ENCODE measurements at regions not wholly inside any gene's neighbourhood (a gene's known extent, or its start where the extent isn't known, plus 50 kb on each side); places are given as distances from the start of the nearest gene placed in this dataset.

DNA sequence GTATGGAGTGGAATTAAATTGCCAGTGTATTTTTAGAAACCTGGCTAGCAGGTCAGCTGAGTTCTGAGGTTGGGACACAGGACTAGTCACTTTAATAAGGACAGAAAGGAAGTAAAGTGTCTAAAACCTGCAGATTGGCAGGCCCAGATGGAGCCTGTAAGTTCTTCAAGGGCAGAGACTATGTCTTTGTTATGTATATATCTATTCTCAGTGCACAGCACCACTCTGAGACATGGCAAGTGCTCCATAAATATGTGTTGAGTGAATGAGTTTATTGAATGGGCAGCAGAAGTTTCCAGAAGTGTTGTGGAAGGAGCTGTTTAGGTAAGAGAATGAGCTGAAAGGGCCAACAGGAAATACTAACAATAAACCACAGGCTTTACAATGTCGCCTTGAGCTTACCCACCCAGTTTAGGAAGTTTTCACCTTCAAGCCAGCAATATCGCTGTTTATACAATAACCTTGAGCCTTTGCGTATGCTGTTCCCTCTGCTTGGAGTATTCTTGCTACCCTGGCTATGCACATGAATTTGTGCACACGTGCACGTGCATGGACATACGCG lies 109.5 kb upstream of the TMPO start:
- no peak for DNase-seq

GRCh38 chr12:98406378-98406777 lies 109.0 kb upstream of the TMPO start:
- DNase-seq, result no peak

DNA sequence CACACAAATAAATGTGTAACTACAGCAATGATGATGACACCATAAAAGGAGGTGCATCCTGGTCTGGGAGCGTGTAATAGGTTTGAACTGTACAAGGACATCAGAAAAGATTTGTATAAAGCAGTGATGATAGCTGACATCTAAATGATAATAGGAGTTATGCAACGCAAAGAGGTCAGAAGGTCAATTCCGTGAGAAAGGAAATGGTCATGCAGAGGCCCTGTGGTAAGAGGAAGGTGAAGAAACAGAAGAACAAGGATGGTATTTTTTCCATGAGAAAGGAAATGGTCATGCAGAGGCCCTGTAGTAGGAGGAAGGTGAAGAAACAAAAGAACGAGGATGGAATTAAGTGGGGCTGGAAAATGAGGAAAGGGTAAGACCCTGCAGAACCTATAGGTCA lies 106.7 kb upstream of the TMPO start:
- no peak for DNase-seq

DNA sequence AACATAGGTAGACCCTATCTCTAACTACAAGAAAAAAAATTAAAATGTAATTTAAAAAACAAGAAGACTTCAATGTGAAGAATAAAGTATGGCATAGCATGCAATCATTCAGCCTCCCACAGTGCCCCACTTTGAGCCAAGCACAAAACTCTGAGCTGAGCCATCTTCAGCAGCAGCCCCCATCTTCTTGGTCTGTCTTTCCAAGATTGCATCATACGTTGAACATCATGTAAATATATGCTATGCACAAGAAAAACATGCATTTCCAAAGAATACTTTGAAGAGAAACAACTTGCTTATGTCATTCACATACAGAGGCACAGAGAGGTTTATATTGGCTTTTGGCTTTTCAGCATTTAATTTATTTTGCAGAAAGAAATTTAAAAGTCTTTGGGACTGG lies 105.8 kb upstream of the TMPO start:
- no peak for DNase-seq

GRCh38 chr12:98410356-98410755 lies 105.0 kb upstream of the TMPO start:
- no peak for DNase-seq

DNA sequence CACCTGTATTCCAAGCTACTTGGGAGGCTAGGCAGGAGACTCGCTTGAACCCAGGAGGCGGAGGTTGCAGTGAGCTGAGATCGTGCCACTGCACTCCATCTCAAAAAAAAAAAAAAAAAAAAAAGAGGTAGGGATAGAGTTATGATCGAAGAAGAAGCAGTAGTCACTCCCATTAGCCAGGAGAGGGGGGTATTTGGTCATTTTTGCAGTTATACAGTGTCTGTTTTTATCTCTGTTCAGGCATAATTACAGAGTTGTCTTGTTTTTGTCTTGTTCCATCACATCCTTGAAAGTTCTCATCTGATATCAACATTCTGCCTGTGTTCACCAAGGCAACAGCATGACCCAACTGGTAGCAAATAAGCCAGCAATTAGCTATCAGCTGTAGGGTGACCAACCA lies 98.5 kb upstream of the TMPO start:
- no peak for DNase-seq

- no peak for DNase-seq
Observed at GRCh38 chr12:98417266-98417665, 98.1 kb upstream of the TMPO start.

- DNase-seq, result no peak
Observed at GRCh38 chr12:98418357-98419075, 96.9 kb upstream of the TMPO start.

- no peak for DNase-seq
Observed at GRCh38 chr12:98419081-98419794, 96.2 kb upstream of the TMPO start.

DNA sequence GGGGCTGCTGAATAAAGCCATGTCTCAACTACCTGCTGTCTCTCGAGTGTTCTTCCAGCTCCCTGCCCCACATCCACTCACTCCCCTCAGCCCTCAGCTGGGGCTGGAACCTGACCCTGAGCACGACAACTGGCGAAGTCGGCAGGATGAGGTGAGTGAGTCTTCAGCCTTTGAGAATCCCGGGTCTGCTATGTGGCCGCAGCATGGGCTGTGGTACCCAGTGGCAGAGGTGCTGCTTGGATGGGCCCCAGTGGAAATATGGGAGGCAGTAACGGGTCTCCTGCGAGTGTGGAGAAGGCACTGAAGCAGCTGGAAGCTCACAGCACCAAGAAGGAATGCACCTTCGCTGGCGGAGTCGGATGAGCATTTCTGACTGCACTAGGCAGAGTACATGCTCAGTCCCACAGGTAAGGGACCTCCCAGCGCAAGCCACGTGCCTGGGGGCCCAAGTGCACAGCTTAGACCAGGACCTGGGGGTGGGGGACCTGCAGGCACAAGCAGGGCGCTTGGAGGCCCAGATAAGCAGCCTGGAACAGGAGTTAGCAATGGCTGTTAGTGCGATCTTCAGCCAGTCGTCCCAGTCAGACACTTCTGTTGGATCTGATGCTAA lies 95.5 kb upstream of the TMPO start:
- DNase-seq, result no peak

DNA sequence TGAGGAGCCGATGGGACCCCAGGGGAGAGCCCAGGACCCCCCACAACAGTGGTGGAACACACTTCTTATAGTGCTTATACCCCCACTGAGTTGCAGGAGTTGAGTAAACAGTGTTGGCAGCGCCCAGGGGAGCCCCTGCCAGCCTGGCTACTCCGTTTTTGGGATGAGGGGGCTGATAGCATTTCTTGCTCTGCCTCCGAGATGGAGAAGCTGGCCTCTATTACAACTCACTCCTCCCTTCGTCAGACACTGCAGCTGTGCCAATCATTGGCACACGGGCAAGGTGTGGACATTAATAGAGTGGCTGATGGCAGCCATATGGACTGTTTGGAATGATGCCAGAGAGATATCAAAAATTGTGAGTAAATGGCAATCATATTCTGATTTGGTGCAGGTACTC lies 94.9 kb upstream of the TMPO start:
- DNase-seq, result no peak

- DNase-seq, result no peak
Observed at GRCh38 chr12:98421316-98421715, 94.1 kb upstream of the TMPO start.

DNA sequence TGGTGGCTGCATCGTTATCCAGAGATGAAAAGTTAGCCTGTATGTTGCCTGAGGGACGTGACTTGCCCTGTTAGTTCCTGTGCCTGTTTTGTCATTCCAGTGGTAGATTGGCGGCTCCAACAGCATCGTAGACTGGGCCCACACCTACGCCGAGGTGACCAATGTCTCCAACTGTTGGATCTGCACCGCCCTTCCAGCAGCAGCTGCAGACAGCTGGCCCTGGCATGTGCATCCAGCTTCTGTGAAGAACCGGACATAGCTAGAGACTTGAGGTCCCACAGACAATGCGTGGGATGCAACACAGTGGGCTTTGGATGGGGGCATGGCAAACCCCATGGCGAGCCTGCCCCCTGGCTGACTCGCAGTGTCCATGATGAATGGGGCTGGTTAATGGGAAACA lies 93.0 kb upstream of the TMPO start:
- no peak for DNase-seq

- DNase-seq, result peak in 1 of 2 experiments; percentile 32
Observed at GRCh38 chr12:98422812-98423211, 92.6 kb upstream of the TMPO start.

DNA sequence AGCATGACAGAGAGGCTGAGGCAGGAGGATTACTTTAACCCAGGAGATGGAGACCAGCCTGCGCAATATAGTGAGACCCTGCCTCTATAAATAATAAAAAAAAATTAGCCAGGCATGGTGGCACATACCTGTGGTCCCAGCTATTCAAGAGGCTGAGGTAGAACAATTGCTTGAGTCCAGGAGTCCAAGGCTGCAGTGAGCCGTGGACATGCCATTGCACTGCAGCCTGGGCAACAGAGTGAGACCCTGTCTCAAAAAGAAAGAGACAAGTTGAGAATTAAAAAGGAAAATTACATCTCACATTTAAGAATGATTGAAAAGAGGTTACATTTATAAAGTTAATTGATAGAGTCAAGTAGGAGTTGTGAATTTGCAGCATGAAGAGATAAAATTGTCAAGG lies 91.4 kb upstream of the TMPO start:
- DNase-seq, result no peak

DNA sequence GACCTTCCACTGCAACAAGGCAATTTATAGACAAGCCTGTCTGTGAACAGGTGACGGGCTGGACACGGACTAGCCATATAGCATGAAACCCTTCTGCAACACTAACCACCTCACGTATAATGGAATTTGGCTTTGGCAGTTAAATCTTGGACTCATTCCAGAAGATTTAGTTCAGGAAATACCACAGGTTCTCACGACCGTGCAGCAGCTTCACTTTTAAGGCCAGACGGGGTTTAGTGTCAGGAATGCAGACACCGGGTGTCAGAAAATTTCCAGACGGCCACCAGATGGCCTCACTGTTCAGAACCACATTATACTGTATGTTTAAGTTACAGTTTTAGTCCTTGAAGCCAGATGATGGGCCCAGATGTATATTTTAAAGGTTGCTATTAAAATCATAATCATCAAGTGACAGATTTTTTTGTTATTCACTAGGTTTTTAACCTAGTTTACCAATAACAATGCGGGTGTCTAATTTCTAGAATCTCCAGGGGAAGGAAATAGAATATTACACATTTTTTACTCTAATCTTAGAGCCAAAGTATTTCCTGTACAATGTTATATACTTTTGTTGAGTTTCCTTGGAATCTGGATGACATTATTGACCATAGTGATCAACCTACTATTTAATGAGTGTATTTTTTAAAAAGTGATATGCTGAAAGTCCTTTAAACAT lies 90.5 kb upstream of the TMPO start:
- DNase-seq, result peak; percentile 39 to 59

DNA sequence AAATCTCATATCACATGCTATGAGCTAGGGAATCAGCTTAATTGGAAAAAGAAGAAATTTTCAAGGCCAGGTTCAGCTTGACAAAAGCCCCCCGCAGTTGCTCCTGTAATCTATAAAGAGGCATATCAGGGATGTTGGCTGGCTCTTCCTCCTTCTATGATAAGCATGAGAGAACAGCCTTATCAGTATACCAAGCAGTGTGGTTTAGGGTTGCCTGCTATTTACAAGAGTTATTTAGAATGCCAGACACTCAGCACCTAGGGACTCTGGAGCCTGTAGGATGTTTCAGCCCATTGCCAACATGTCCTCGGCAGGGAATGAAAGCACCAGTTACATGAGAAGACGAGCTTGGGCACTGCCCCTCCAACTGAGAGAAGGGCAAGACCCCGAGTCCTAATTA lies 89.5 kb upstream of the TMPO start:
- no peak for DNase-seq

- DNase-seq, result no peak
Observed at GRCh38 chr12:98431089-98431488, 84.3 kb upstream of the TMPO start.

DNA sequence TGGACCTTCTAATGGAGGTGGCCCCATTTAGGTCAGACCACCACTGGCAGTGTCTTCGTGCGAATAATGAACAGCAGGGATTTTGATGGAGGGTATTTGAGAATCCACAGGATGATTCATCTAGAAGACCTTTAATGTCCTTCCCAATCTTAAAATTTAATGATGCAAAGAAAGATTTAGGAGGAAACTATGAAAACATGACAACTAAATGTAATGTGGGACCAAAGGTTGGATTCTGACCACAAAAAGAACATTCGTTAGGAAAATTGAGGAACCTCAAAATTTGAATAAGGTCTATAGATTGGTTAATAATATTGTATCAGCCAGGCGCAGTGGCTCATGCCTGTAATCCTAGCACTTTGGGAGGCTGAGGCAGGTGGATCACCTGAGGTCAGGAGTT lies 78.2 kb upstream of the TMPO start:
- no peak for DNase-seq

- DNase-seq, result no peak
Observed at GRCh38 chr12:98437806-98438595, 77.4 kb upstream of the TMPO start.

DNA sequence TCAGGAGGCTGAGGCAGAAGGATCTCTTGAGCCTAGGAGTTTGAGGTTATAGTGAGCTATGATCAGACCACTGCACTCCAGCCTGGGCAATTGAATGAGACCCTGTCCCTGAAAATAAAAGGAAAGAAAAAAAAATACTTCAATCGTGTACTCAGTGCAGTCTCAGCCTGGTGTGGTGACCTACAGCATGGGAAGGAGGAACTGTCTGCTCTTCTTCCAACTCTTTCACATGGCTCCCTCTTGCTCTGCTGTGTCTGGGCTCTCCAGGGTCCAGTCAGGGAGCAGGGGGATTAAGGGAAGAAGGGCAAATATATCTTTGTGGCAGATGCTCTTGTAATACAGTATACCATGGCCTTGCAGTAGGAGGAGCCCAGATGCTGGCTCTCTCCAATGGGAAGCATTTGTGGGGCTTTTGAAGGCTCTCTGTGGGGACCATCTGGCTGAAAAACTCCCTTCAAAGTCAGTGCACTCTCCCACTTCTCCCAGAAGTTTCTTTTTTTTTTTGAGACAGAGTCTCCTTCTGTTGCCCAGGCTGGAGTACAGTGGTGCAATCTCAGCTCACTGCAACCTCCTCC lies 76.6 kb upstream of the TMPO start:
- DNase-seq, result no peak

DNA sequence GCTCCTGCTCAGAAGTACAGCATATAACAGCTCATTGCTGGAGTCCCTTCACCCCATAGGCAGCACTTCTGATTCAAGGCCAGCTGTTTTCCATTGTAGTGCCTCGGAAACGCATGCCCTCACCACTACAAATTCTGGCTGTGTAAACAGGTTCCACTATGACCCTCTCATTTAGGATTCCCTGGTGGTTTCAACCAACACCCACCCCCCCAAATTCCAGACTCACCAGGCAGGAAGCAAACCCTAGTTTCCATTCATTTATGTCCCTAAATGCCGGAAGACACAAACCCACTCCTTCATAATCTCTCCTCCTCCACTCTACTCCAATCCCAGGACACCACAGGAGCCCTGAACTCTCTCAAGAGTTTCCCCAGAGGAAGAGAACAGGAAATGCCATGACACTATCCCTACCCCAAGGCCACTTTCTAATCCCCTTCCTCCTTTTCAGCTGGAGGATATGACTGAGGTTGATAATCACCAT lies 75.9 kb upstream of the TMPO start:
- no peak for DNase-seq
